ENCODE measurements at regions not wholly inside any gene's neighbourhood (a gene's known extent, or its start where the extent isn't known, plus 50 kb on each side); places are given as distances from the start of the nearest gene placed in this dataset.

DNA sequence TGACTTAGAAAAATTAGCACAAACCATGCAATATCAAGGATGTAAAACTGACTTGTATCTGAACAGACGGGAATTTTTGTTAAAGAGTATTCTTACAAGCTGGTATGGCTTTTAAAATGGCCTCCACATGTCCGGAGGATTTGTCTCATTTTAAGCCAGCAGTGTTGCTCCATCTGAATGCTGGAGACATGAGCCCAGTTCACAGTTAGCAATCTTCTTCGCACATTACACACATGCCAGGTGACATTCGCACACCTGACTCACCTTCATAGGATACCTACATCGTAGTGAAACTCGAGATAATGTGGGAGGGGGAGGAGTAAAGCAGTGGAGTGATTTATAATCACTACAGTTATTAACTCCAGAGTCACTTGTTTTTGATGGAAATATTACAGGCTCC is 231.8 kb upstream of the RBBP8 start:
- no peaks in the 10 kb centered on the region for H3K27me3 Mint-ChIP-seq (ENCODE audit: insufficient read depth, low read depth)
- Histone ChIP-seq H3K27ac (no peak overlapping the region), H3F3A (ENCODE audit: low read depth) (no peaks in the 10 kb centered on the region), H2AFZ (replicated peaks) (no peak overlapping the region), H3K4me2 (no peak overlapping the region), H3K4me3 (no peak overlapping the region), H3K9me3 (ENCODE audit: low read depth) (no peaks in the 10 kb centered on the region), H3K27me3 (no peaks in the 10 kb centered on the region), H3K36me3 (no peaks in the 10 kb centered on the region), H3K79me2 (ENCODE audit: low read depth) (no peaks in the 10 kb centered on the region), H4K20me1 (ENCODE audit: low read depth) (no peaks in the 10 kb centered on the region), H3K9ac (no peak overlapping the region), H3K4me1 (no peaks in the 10 kb centered on the region)
- H3K9me3 Mint-ChIP-seq, result no peaks in the 10 kb centered on the region
- no peak for DNase-seq (ENCODE audit: low spot score)
- no peak overlapping the region for H3K27ac Mint-ChIP-seq
- H3K4me3 Mint-ChIP-seq, result no peak overlapping the region
- H3K36me3 Mint-ChIP-seq, result no peaks in the 10 kb centered on the region
- TF ChIP-seq, protein P1, sequence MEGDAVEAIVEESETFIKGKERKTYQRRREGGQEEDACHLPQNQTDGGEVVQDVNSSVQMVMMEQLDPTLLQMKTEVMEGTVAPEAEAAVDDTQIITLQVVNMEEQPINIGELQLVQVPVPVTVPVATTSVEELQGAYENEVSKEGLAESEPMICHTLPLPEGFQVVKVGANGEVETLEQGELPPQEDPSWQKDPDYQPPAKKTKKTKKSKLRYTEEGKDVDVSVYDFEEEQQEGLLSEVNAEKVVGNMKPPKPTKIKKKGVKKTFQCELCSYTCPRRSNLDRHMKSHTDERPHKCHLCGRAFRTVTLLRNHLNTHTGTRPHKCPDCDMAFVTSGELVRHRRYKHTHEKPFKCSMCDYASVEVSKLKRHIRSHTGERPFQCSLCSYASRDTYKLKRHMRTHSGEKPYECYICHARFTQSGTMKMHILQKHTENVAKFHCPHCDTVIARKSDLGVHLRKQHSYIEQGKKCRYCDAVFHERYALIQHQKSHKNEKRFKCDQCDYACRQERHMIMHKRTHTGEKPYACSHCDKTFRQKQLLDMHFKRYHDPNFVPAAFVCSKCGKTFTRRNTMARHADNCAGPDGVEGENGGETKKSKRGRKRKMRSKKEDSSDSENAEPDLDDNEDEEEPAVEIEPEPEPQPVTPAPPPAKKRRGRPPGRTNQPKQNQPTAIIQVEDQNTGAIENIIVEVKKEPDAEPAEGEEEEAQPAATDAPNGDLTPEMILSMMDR (IDR thresholded peaks at IDR 0.05), result no peak
- TF ChIP-seq EZH2phosphoT487 (IDR thresholded peaks at IDR 0.05), result no peak
- no peak for TF ChIP-seq EZH2 (IDR thresholded peaks at IDR 0.05)
- peaks cover 4% of the 10 kb centered on the region for H3K4me1 Mint-ChIP-seq

DNA sequence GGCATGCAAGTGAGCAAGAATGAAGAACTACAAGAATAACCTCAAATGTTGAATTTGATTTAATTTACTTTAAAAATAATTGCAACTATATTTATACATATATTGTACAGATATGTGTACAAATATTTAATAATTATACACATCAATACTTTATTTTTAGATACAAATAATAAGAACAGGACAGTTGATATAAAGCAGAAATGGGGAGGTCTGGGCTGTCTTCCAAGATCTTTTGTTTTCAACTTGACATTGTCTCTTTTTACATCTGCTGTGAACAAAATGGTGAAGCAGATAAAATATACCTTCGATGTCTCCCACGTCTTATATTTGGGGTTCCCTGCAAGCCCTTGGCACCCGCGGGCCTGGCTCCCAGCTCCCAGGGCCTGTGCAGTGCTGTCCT is 231.3 kb upstream of the RBBP8 start:
- TF ChIP-seq EZH2 (IDR thresholded peaks at IDR 0.05), result no peak
- TF ChIP-seq, protein P1 (IDR thresholded peaks at IDR 0.05), result no peak
- no peak for TF ChIP-seq EZH2phosphoT487 (IDR thresholded peaks at IDR 0.05)
- H3K4me3 ChIP-seq, result no peak overlapping the region
- H3K4me1 ChIP-seq, result no peaks in the 10 kb centered on the region
- H3K79me2 ChIP-seq (ENCODE audit: low read depth), result no peaks in the 10 kb centered on the region
- no peak for DNase-seq (ENCODE audit: low spot score)
- H3K9me3 ChIP-seq (ENCODE audit: low read depth), result no peaks in the 10 kb centered on the region
- H3K9ac ChIP-seq, result no peak overlapping the region
- H3K27ac Mint-ChIP-seq, result no peak overlapping the region
- no peaks in the 10 kb centered on the region for H3K27me3 ChIP-seq
- no peaks in the 10 kb centered on the region for H3K27me3 Mint-ChIP-seq (ENCODE audit: insufficient read depth, low read depth)
- H3K27ac ChIP-seq, result no peak overlapping the region
- no peaks in the 10 kb centered on the region for H3K36me3 ChIP-seq
- no peak overlapping the region for H3K4me2 ChIP-seq
- no peaks in the 10 kb centered on the region for H3K9me3 Mint-ChIP-seq
- H3F3A ChIP-seq (ENCODE audit: low read depth), result no peaks in the 10 kb centered on the region
- H4K20me1 ChIP-seq (ENCODE audit: low read depth), result no peaks in the 10 kb centered on the region
- H3K4me3 Mint-ChIP-seq, result no peak overlapping the region
- H2AFZ ChIP-seq (replicated peaks), result no peak overlapping the region
- H3K36me3 Mint-ChIP-seq, result no peaks in the 10 kb centered on the region
- peaks cover 3% of the 10 kb centered on the region for H3K4me1 Mint-ChIP-seq

DNA sequence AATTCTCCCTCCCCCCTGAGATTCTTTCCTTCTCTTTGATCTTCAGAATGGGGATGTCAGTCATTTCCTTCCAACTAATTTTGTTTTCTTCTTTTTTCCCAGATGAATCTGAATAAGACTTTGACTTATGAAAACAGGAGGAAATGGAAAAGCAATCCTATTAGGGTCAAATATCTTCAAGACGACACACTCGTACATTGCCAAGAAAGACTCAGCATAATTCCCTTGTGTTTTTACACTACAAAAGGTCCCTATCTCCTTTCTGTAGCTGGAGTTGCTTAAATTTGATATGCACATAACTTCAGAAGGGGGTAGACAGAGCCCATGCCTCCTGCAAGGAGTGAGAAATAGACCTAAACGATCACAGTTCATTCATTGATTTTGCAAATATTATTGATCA is 230.3 kb upstream of the RBBP8 start:
- H3K4me3 ChIP-seq, result no peak overlapping the region
- Mint-ChIP-seq H3K4me3 (no peak overlapping the region), H3K27ac (no peak overlapping the region), H3K4me1 (peaks cover 3% of the 10 kb centered on the region), H3K36me3 (no peaks in the 10 kb centered on the region), H3K9me3 (no peaks in the 10 kb centered on the region), H3K27me3 (ENCODE audit: insufficient read depth, low read depth) (peaks cover 2% of the 10 kb centered on the region)
- H2AFZ ChIP-seq (replicated peaks), result no peak overlapping the region
- no peak for DNase-seq (ENCODE audit: low spot score)
- no peak overlapping the region for H3K9ac ChIP-seq
- no peaks in the 10 kb centered on the region for H3K9me3 ChIP-seq (ENCODE audit: low read depth)
- no peak overlapping the region for H3K4me2 ChIP-seq
- no peaks in the 10 kb centered on the region for H3F3A ChIP-seq (ENCODE audit: low read depth)
- no peak overlapping the region for H3K27ac ChIP-seq
- H3K4me1 ChIP-seq, result no peaks in the 10 kb centered on the region
- no peaks in the 10 kb centered on the region for H3K79me2 ChIP-seq (ENCODE audit: low read depth)
- no peaks in the 10 kb centered on the region for H3K36me3 ChIP-seq
- H3K27me3 ChIP-seq, result no peaks in the 10 kb centered on the region
- no peaks in the 10 kb centered on the region for H4K20me1 ChIP-seq (ENCODE audit: low read depth)
- no peak for TF ChIP-seq EZH2phosphoT487 (IDR thresholded peaks at IDR 0.05)
- no peak for TF ChIP-seq EZH2 (IDR thresholded peaks at IDR 0.05)
- TF ChIP-seq, protein P1 (IDR thresholded peaks at IDR 0.05), result no peak
